GM12891 (cell line): ENCODE measurements at regions not wholly inside any gene's neighbourhood (a gene's known extent, or its start where the extent isn't known, plus 50 kb on each side); places are given as distances from the start of the nearest gene placed in this dataset.

Experiments
- DNase-seq: peaks from one replicate; pipeline ENCODE4 v3.0.0; 2011; ENCODE audit warnings: low spot score; ENCODE audit not compliant: insufficient read length
- FAIRE-seq: peaks from 2 replicates; lab custom pipeline; 2011; peaks lifted over from hg19 to GRCh38; lab: Jason Lieb, UNC
- PAX5 ChIP-seq: IDR thresholded peaks from 2 replicates; pipeline ENCODE4 v1.6.1; 2011; ENCODE audit warnings: low read length, moderate library complexity, mild to moderate bottlenecking; ENCODE audit not compliant: insufficient read depth, severe bottlenecking
- POLR2A ChIP-seq: IDR thresholded peaks from 2 replicates; pipeline ENCODE4 v1.6.1; 2011; ENCODE audit warnings: low read depth, low read length, control low read depth
- POLR2AphosphoS5 ChIP-seq: IDR thresholded peaks from 2 replicates; pipeline ENCODE4 v1.6.1; 2011; ENCODE audit warnings: low read depth, low read length, control low read depth
- POU2F2 ChIP-seq: IDR thresholded peaks from 2 replicates; pipeline ENCODE4 v1.6.1; 2011; ENCODE audit warnings: low read depth, mild to moderate bottlenecking, control low read depth, low read length, moderate library complexity
- SPI1 ChIP-seq: IDR thresholded peaks from 2 replicates; pipeline ENCODE4 v1.6.1; 2011; ENCODE audit warnings: low read depth, low read length, control low read depth
- TAF1 ChIP-seq: IDR thresholded peaks from 2 replicates; pipeline ENCODE4 v1.6.1; 2011; ENCODE audit warnings: low read depth, low read length, control low read depth

DNA sequence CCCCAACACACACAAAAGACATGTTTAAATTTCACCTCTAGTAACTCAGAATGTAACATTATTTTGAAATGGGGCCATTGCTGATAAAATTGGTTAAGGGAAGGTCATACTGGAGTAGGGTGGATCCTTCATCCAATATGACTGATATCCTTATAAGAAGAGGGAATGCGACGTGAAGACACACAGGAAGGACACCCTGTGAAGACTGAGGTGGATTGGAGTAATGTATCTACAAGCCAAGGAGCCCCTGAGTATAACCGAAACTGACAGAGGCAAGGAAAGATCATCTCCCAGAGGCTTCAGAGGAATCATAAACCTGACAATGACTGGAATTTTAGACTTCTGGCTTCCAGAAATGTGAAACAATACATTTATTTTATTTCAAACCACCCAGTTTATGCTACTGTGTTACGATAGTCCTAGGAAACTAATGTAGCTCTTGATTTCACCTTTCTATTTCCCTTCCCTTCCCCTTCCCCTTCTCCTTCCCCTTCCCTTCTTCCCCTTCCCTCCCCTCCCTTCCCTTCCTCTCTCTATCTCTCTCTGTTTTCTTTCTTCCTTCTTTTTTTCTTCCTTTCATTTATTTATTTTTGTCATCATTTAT lies 1775.4 kb downstream of the LRRC4C start:
- FAIRE-seq (no peak), DNase-seq (no peak)
- no peak for TF ChIP-seq SPI1
- no peak for TF ChIP-seq TAF1
- no peak for TF ChIP-seq POU2F2
- TF ChIP-seq PAX5: no peak
- no peak for TF ChIP-seq POLR2AphosphoS5

DNA sequence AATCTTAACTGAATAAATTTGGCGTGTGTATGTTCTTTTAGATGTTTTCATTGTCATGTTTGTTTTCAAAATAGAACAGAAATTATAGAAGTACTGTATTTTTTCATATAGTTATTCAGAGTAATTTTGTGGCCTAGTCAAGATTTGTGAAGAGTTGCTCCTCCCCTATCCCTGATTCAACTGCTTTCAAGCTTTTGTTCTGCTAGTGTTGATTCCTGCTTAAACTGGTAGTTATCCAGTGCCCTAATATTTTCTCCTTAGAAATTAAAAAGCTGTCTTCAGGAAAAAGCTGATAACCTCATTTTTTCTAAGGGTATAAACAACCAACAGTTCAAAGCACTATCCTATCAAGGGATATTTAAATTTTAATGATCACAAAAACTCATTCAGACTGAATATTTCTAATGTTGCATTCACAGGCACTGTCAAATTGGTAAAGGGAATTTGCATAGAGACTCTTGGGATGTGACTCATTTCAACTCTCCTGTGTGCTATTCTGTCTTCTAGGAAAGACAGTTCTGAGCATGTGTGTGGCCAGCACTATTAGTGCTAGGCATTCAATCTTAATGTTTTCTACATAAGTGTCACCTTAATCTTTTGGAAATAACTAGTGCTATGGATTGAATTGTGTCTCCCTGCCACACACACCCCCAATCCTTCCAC lies 1776.0 kb downstream of the LRRC4C start:
- DNase-seq (no peak), FAIRE-seq (no peak)
- no peak for TF ChIP-seq SPI1

DNA sequence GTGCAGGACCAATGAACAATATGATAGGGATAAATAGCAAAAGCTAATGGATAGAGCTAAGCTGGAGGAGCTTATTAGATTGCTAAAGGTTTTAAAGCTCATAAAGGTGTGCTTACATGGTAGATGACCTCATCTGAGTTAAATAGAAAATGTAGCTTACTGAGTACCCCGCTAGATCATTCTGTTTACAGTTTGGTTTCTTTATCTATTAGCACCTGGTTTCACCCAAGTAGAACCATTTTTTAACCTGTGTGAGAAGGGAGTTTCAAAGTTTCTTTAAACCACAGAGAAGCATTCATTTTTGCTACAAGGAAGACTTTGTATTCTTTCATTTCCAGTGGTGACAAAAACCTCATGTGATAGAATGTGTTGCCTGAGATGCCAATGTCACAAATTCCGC lies 1778.0 kb downstream of the LRRC4C start:
- TF ChIP-seq POLR2A (no peak), POLR2AphosphoS5 (no peak), TAF1 (no peak), SPI1 (no peak)
- DNase-seq (no peak), FAIRE-seq (no peak)

DNA sequence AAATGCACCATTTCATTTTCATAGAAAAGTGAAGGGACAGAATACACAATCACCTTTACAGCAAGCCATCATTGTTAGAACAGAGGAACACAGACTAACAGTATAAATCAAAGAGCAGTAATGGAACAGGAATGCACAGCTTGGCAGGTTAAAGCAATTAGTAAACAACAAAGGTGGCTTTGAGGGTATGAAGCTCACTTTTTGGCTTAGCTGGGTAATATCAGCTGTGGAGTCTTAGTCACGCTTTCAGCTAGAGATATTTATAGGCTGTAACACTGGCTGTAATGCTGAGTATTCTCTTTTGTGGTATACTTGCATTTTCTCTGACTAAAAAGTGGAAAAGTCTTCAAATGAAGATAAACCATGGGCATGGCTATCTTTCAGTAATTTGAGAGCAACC lies 1780.5 kb downstream of the LRRC4C start:
- no peak for TF ChIP-seq SPI1
- no peak for TF ChIP-seq TAF1
- no peak for TF ChIP-seq PAX5
- no peak for TF ChIP-seq POLR2A
- no peak for TF ChIP-seq POLR2AphosphoS5
- no peak for TF ChIP-seq POU2F2
- DNase-seq (no peak), FAIRE-seq (no peak)

DNA sequence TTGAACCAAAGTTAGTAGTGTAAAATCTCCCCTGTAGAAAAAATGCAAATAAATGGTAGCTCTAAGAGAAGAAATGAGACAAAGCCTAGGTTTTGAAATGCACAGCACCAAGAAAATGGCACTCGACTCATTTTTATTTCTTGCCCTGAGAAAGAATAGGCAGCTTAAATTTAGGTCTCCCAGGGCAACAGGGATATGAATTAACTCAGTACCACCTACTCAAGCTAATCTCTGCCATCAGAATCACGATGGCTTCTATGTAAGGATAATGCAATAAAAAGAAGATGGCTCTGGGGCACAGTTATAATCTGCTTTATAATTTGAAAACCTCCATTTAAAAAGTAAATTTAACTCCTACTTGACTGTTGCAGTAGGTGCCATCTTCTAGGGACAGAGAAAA lies 1784.3 kb downstream of the LRRC4C start:
- no peak for FAIRE-seq
- TF ChIP-seq TAF1: no peak
- no peak for TF ChIP-seq SPI1
- TF ChIP-seq POLR2A: no peak
- TF ChIP-seq POLR2AphosphoS5: no peak
- no peak for TF ChIP-seq POU2F2
- TF ChIP-seq PAX5: no peak

DNA sequence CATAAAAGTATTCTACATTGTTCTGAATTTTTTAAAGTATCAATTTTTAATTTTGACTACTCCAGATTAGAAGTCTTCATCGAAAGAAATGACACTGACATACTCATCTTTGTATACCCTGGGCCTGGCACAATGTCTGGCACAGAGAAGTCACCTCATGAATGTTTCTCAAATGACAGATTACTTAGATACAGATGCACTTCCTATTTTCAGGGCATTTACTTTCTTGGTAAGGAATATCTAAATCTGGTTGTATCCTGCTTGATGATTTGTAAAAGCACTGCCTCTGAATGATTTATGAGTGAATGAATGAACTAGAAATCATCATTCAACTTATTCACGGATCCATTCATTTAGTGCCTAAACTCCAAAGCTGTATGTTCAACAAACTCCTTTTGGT lies 1784.7 kb downstream of the LRRC4C start:
- no peak for FAIRE-seq
- DNase-seq: no peak
- TF ChIP-seq POLR2AphosphoS5: no peak
- TF ChIP-seq POU2F2: no peak
- TF ChIP-seq POLR2A: no peak
- TF ChIP-seq PAX5: no peak
- TF ChIP-seq TAF1: no peak
- TF ChIP-seq SPI1: no peak

More for the DNA sequence above, 1784.3 kb downstream of the LRRC4C start:
- no peak for DNase-seq

DNA sequence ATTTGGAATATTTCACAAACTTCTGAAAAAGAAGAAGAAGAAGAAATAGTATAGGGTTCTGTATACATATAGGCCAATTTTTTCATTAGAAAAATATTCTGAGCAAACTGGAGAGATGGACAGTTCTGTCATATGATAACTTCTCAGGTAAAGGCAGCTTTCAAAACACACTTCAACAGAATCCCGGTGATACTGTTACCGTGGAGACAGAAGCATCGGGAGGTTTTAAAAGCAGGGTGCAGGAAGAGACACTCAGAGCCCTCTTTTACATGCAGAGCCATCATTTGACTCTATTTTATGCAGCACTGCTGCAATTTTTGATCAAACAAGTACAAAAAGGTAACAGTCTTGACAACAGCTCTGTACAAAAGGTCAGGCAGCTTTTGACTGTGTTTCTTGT lies 1785.4 kb downstream of the LRRC4C start:
- DNase-seq: no peak
- no peak for FAIRE-seq
- TF ChIP-seq TAF1 (no peak), POLR2AphosphoS5 (no peak), POU2F2 (no peak), PAX5 (no peak), SPI1 (no peak), POLR2A (no peak)

DNA sequence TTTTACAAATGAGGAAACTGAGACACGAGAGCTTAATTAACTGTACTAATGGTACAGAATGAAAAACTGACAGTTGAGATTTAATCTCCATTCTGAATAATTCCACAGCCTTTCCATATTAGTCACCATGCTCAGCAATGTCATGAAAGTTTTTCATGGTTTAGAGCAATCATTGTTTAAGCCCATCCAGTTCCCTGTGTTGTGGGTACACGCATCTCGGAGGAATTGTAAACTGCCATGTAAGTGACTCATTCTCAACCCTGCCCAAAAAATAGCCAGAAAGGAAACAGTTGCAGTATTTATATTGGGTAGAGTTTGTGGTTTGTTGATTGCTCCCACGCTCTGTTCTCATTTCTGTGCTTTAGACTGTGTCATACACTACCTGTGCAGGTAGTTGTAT lies 1790.8 kb downstream of the LRRC4C start:
- DNase-seq (no peak), FAIRE-seq (no peak)
- no peak for TF ChIP-seq TAF1
- no peak for TF ChIP-seq POLR2A
- no peak for TF ChIP-seq SPI1
- TF ChIP-seq PAX5: no peak
- no peak for TF ChIP-seq POLR2AphosphoS5
- TF ChIP-seq POU2F2: no peak

DNA sequence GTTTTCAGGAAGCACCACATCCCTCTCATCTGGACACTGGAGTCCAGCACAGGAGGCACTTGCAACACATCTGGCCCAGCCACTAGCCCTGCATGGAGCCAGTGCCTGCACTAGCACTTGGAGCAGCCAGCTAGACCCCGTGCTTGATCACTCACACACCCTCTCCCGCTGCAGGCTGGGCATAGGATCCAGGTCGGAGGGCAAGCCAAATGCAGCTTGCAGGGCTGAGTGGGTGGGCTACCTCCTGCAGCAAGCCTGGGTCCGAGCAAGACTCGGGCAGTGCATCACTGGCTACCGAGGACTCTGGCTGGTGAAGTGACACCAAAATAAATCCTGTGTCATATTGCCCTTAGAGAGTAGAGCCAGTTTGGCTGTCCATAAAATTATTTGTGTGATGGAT lies 1795.4 kb downstream of the LRRC4C start:
- no peak for TF ChIP-seq POLR2AphosphoS5
- no peak for TF ChIP-seq POU2F2
- no peak for TF ChIP-seq PAX5
- TF ChIP-seq TAF1: no peak
- no peak for TF ChIP-seq POLR2A
- no peak for TF ChIP-seq SPI1
- FAIRE-seq (no peak), DNase-seq (no peak)

DNA sequence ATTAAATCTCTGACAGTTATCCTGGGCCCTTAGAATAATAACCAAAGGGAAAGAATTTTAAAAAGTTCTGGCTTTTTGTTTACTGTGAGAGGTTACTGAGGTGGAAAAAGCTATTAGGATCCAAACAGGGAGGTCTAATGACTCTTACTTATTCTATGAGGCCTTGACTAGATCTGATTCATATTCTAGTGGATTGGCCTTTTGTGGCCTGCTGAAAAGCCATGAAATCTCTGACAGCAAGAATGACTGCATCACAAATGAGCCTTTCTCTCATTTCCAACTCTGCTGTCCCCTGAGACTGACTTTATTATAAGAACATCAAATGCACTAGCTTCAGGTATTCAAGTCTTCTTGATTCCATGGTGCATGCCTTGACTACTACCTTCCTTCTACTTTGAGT lies 1797.6 kb downstream of the LRRC4C start:
- no peak for FAIRE-seq
- DNase-seq: no peak
- TF ChIP-seq SPI1: no peak
- no peak for TF ChIP-seq TAF1
- TF ChIP-seq POLR2A: no peak
- no peak for TF ChIP-seq PAX5
- TF ChIP-seq POLR2AphosphoS5: no peak
- no peak for TF ChIP-seq POU2F2
